Upper lobe of left lung (tissue), 6 donors: ENCODE measurements at regions not wholly inside any gene's neighbourhood (a gene's known extent, or its start where the extent isn't known, plus 50 kb on each side); places are given as distances from the start of the nearest gene placed in this dataset.

ENCODE experiments used
- ATAC-seq, 2 donors: fragments of 200-7000 bp; cut with Tn5 transposase; one replicate each; pipeline ENCODE4 v1.9.1; 2022; ENCODE audit warnings: mild to moderate bottlenecking in 2 of 2, moderate library complexity in 2 of 2; ENCODE audit not compliant: low FRiP score in 2 of 2
- DNase-seq, 2 donors: peaks; one replicate each; pipeline ENCODE4 v3.0.0-alpha.2; 2019 to 2020
- H3K27ac ChIP-seq, 4 donors: fragments of 200-600 bp; sonication (generic); one replicate each; pipeline ENCODE4 v1.5.1; 2016 to 2019
- H3K27me3 ChIP-seq, 4 donors: fragments of 200-600 bp; sonication (generic); one replicate each; pipeline ENCODE4 v1.5.1; 2017 to 2019
- H3K36me3 ChIP-seq, 4 donors: fragments of 200-600 bp; sonication (generic); one replicate each; pipeline ENCODE4 v1.5.1; 2016 to 2019
- H3K4me1 ChIP-seq, 4 donors: fragments of 200-600 bp; sonication (generic); one replicate each; pipeline ENCODE4 v1.5.1; 2018 to 2019
- H3K4me3 ChIP-seq, 4 donors: fragments of 200-600 bp; sonication (generic); one replicate each; pipeline ENCODE4 v1.5.1; 2017 to 2019; ENCODE audit warnings: mild to moderate bottlenecking in 2 of 4, moderate library complexity in 1 of 4
- H3K9me3 ChIP-seq, 4 donors: fragments of 200-600 bp; sonication (generic); one replicate each; pipeline ENCODE4 v1.5.1; 2018 to 2019
- CTCF ChIP-seq, 6 experiments: fragments of 450-650 bp in 4 of 6; fragments of 200-600 bp in 2 of 6; sonication (generic) in 2 of 6; IDR thresholded peaks; one replicate each; pipeline ENCODE4 v1.5.1; 2016 to 2019; ENCODE audit warnings: antibody characterized with exemption in 6 of 6
- EP300 ChIP-seq, 4 donors: sonication (generic); formaldehyde crosslinking; IDR thresholded peaks; one replicate each; pipeline ENCODE4 v1.5.1; 2017; ENCODE audit warnings: antibody characterized with exemption in 4 of 4, control low read depth in 2 of 4
- POLR2A ChIP-seq, 4 donors: fragments of 450-650 bp; IDR thresholded peaks; one replicate each; pipeline ENCODE4 v1.5.1; 2016 to 2017; ENCODE audit warnings: antibody characterized with exemption in 4 of 4, mild to moderate bottlenecking in 2 of 4
- POLR2AphosphoS5 ChIP-seq, 2 donors: sonication (generic); formaldehyde crosslinking; IDR thresholded peaks; one replicate each; pipeline ENCODE4 v1.5.1; 2017; ENCODE audit warnings: antibody characterized with exemption in 2 of 2
- WGBS, 2 donors: methylation state at CpG; one replicate each; pipeline ENCODE4 v1.1.5; 2017 to 2018; 5-methylcytosine and 5-hydroxymethylcytosine counted together
- donor health status: DM: no; HTN: no; CAD: no; lungs with moderate emphysema.
- donor health status: DM: no; HTN: yes; CAD: no; lungs with severe emphysema.

GRCh38 chr2:4827836-4828235, 864.3 kb upstream of the SOX11 start:
- Histone ChIP-seq H3K9me3 (no peaks in the 10 kb centered on the region), H3K4me1 (no peaks in the 10 kb centered on the region), H3K27me3 (no peaks in the 10 kb centered on the region), H3K27ac (no peak overlapping the region), H3K36me3 (no peaks in the 10 kb centered on the region), H3K4me3 (no peak overlapping the region)
- WGBS, 2 donors, result 71% methylated on average over 3 of the region's 3 CpGs
- TF ChIP-seq CTCF (IDR thresholded peaks at IDR 0.05) (no peak), POLR2AphosphoS5 (IDR thresholded peaks at IDR 0.05) (no peak), POLR2A (IDR thresholded peaks at IDR 0.05) (no peak), EP300 (IDR thresholded peaks at IDR 0.05) (no peak)
- no peak for DNase-seq
- ATAC-seq, result no peak

GRCh38 chr2:4828682-4829374, 863.4 kb upstream of the SOX11 start:
- Histone ChIP-seq H3K36me3 (no peaks in the 10 kb centered on the region), H3K4me3 (no peak overlapping the region), H3K27ac (no peak overlapping the region), H3K27me3 (no peaks in the 10 kb centered on the region), H3K9me3 (no peaks in the 10 kb centered on the region), H3K4me1 (no peaks in the 10 kb centered on the region)
- ATAC-seq (no peak), DNase-seq (no peak)
- TF ChIP-seq EP300 (IDR thresholded peaks at IDR 0.05) (no peak), POLR2A (IDR thresholded peaks at IDR 0.05) (no peak), CTCF (IDR thresholded peaks at IDR 0.05) (no peak), POLR2AphosphoS5 (IDR thresholded peaks at IDR 0.05) (no peak)
- 80 to 84% methylated on average over 8 of the region's 8 CpGs for WGBS, 2 donors

GRCh38 chr2:4831751-4832150, 860.4 kb upstream of the SOX11 start:
- no peak for ATAC-seq
- H3K4me3 ChIP-seq, result no peak overlapping the region
- DNase-seq, result no peak
- no peak for TF ChIP-seq POLR2A (IDR thresholded peaks at IDR 0.05)
- no peak for TF ChIP-seq CTCF (IDR thresholded peaks at IDR 0.05)
- no peak for TF ChIP-seq POLR2AphosphoS5 (IDR thresholded peaks at IDR 0.05)
- no peak for TF ChIP-seq EP300 (IDR thresholded peaks at IDR 0.05)
- H3K36me3 ChIP-seq, result no peaks in the 10 kb centered on the region
- no peaks in the 10 kb centered on the region for H3K9me3 ChIP-seq
- H3K4me1 ChIP-seq, result no peaks in the 10 kb centered on the region
- H3K27me3 ChIP-seq, result no peaks in the 10 kb centered on the region
- H3K27ac ChIP-seq, result no peak overlapping the region

GRCh38 chr2:4832642-4833041, 859.5 kb upstream of the SOX11 start:
- no peak overlapping the region for H3K4me3 ChIP-seq
- no peaks in the 10 kb centered on the region for H3K4me1 ChIP-seq
- ATAC-seq (no peak), DNase-seq (no peak)
- no peak overlapping the region for H3K27ac ChIP-seq
- no peaks in the 10 kb centered on the region for H3K27me3 ChIP-seq
- no peaks in the 10 kb centered on the region for H3K9me3 ChIP-seq
- TF ChIP-seq CTCF (IDR thresholded peaks at IDR 0.05), result no peak
- TF ChIP-seq POLR2A (IDR thresholded peaks at IDR 0.05), result no peak
- TF ChIP-seq POLR2AphosphoS5 (IDR thresholded peaks at IDR 0.05), result no peak
- no peak for TF ChIP-seq EP300 (IDR thresholded peaks at IDR 0.05)
- no peaks in the 10 kb centered on the region for H3K36me3 ChIP-seq
- WGBS, 2 donors, result 85 to 92% methylated on average over 5 of the region's 5 CpGs

- Histone ChIP-seq H3K4me1 (no peaks in the 10 kb centered on the region), H3K4me3 (no peak overlapping the region), H3K36me3 (no peaks in the 10 kb centered on the region), H3K27me3 (no peaks in the 10 kb centered on the region), H3K9me3 (peaks cover 0 to 7% (median 0%) of the 10 kb centered on the region in 4 donors), H3K27ac (no peak overlapping the region)
- ATAC-seq (no peak), DNase-seq (no peak)
- 56 to 68% methylated on average over 2 of the region's 2 CpGs for WGBS, 2 donors
- TF ChIP-seq EP300 (IDR thresholded peaks at IDR 0.05), result no peak
- TF ChIP-seq CTCF (IDR thresholded peaks at IDR 0.05), result no peak
- TF ChIP-seq POLR2AphosphoS5 (IDR thresholded peaks at IDR 0.05), result no peak
- no peak for TF ChIP-seq POLR2A (IDR thresholded peaks at IDR 0.05)
Observed at GRCh38 chr2:4838626-4839025, 853.6 kb upstream of the SOX11 start.
